ENCODE measurements at regions not wholly inside any gene's neighbourhood (a gene's known extent, or its start where the extent isn't known, plus 50 kb on each side); places are given as distances from the start of the nearest gene placed in this dataset.

DNA sequence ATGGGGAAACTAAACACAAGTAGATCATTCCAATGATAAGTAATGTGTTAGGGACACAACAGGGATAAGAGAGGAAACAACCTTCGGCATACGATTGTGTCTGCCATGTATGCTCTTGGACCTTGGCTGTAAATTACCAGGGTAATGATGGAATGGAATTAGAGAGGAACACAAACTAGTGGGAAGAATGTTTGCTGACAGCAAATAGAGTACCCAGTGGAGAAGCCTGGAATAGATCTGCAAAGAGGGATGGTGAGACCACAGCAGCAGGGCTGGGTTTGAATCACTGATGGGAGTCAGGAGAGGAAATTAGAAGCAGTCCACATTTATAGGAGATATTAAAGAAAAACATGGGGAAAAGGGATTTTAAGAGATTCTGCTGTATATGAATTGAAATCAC, 172.8 kb downstream of the LRIG3 start:
- TF ChIP-seq EZH2 (IDR thresholded peaks at IDR 0.05) (no peak), TCF7L2 (IDR thresholded peaks at IDR 0.05; ENCODE audit: borderline replicate concordance, extremely low read depth, insufficient read depth, insufficient read length) (no peak), SIN3A (IDR thresholded peaks at IDR 0.05; ENCODE audit: low read depth) (no peak), ZFX (IDR thresholded peaks at IDR 0.05) (no peak), POLR2A (IDR thresholded peaks at IDR 0.05; ENCODE audit: borderline replicate concordance, extremely low read depth, insufficient read depth, insufficient read length) (no peak), ZNF274 (IDR thresholded peaks at IDR 0.05; ENCODE audit: low read depth, low read length) (no peak), POLR2AphosphoS5 (IDR thresholded peaks at IDR 0.05; ENCODE audit: low read depth, low read length) (no peak), RAD21 (IDR thresholded peaks at IDR 0.05; ENCODE audit: low read depth) (no peak), CEBPB (IDR thresholded peaks at IDR 0.05; ENCODE audit: low read depth) (no peak), EZH2phosphoT487 (IDR thresholded peaks at IDR 0.05; ENCODE audit: borderline replicate concordance) (no peak), JUND (IDR thresholded peaks at IDR 0.05) (no peak), MAX (IDR thresholded peaks at IDR 0.05) (no peak)
- TF ChIP-seq, protein P1, sequence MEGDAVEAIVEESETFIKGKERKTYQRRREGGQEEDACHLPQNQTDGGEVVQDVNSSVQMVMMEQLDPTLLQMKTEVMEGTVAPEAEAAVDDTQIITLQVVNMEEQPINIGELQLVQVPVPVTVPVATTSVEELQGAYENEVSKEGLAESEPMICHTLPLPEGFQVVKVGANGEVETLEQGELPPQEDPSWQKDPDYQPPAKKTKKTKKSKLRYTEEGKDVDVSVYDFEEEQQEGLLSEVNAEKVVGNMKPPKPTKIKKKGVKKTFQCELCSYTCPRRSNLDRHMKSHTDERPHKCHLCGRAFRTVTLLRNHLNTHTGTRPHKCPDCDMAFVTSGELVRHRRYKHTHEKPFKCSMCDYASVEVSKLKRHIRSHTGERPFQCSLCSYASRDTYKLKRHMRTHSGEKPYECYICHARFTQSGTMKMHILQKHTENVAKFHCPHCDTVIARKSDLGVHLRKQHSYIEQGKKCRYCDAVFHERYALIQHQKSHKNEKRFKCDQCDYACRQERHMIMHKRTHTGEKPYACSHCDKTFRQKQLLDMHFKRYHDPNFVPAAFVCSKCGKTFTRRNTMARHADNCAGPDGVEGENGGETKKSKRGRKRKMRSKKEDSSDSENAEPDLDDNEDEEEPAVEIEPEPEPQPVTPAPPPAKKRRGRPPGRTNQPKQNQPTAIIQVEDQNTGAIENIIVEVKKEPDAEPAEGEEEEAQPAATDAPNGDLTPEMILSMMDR (IDR thresholded peaks at IDR 0.05 in 2 of 3, conservative IDR thresholded peaks at IDR 0.05 in 1 of 3; ENCODE audit: borderline replicate concordance in 1 of 3, insufficient read depth in 1 of 3, low read depth in 2 of 3, low read length in 2 of 3), result no peak
